Ishikawa (cell line): ENCODE measurements at regions not wholly inside any gene's neighbourhood (a gene's known extent, or its start where the extent isn't known, plus 50 kb on each side); places are given as distances from the start of the nearest gene placed in this dataset.

ENCODE experiments used
- CEBPB ChIP-seq: IDR thresholded peaks from 2 replicates; pipeline ENCODE4 v1.6.1; 2012
- CREB1 ChIP-seq: IDR thresholded peaks from 2 replicates; pipeline ENCODE4 v1.6.1; 2012; ENCODE audit warnings: low read depth
- EP300 ChIP-seq: IDR thresholded peaks from 2 replicates; pipeline ENCODE4 v1.6.1; 2012; ENCODE audit warnings: borderline replicate concordance
- FOXM1 ChIP-seq: IDR thresholded peaks from 2 replicates; pipeline ENCODE4 v1.6.1; 2012; ENCODE audit warnings: low read depth, borderline replicate concordance
- MAX ChIP-seq: IDR thresholded peaks from 2 replicates; pipeline ENCODE4 v1.6.1; 2012
- NFIC ChIP-seq: IDR thresholded peaks from 2 replicates; pipeline ENCODE4 v1.6.1; 2012
- RAD21 ChIP-seq: IDR thresholded peaks from 2 replicates; pipeline ENCODE4 v1.6.1; 2012; ENCODE audit warnings: low read depth
- REST ChIP-seq: IDR thresholded peaks from 2 replicates; pipeline ENCODE4 v1.6.1; 2012; ENCODE audit warnings: low read depth, mild to moderate bottlenecking
- TAF1 ChIP-seq: IDR thresholded peaks from 2 replicates; pipeline ENCODE4 v1.6.1; 2012; ENCODE audit warnings: low read depth, mild to moderate bottlenecking
- TCF12 ChIP-seq: IDR thresholded peaks from 2 replicates; pipeline ENCODE4 v1.6.1; 2012; ENCODE audit warnings: low read depth
- USF1 ChIP-seq: IDR thresholded peaks from 2 replicates; pipeline ENCODE4 v1.6.1; 2012
- YY1 ChIP-seq: IDR thresholded peaks from 2 replicates; pipeline ENCODE4 v1.6.1; 2012; ENCODE audit warnings: low read depth

- no peak for TF ChIP-seq EP300
- no peak for TF ChIP-seq CEBPB
- TF ChIP-seq CREB1: no peak
- TF ChIP-seq REST: no peak
- TF ChIP-seq TAF1: no peak
- TF ChIP-seq FOXM1: no peak
- no peak for TF ChIP-seq MAX
- TF ChIP-seq RAD21: no peak
- TF ChIP-seq TCF12: no peak
- TF ChIP-seq USF1: no peak
- no peak for TF ChIP-seq YY1
- TF ChIP-seq NFIC: no peak
Observed at GRCh38 chr7:68550635-68551034, 1047.6 kb upstream of the AUTS2 start.
